RWPE1 (cell line): ENCODE measurements at regions not wholly inside any gene's neighbourhood (a gene's known extent, or its start where the extent isn't known, plus 50 kb on each side); places are given as distances from the start of the nearest gene placed in this dataset.

Source experiments
- CTCF ChIA-PET: fragments of 350-600 bp; sonication (Branson Sonifier 250); formaldehyde crosslinking; extraction: SDS; loops from one replicate; lab custom pipeline; 2021; lab: Yijun Ruan, JAX
- POLR2A ChIA-PET: fragments of 400-600 bp; formaldehyde crosslinking; extraction: SDS; loops from one replicate; lab custom pipeline; 2020; ENCODE audit warnings: antibody characterized with exemption; ENCODE audit not compliant: low non-redundant PET; lab: Yijun Ruan, JAX
- DNase-seq: peaks from one replicate; pipeline ENCODE4 v3.0.0; 2012; ENCODE audit warnings: low spot score
- H3K27ac ChIP-seq: fragments of 450-650 bp; 2 replicates; pipeline ENCODE4 v1.5.1; 2017
- TF ChIP-seq, protein P1 (sequence below): fragments of 450-650 bp; conservative IDR thresholded peaks from 2 replicates; pipeline ENCODE4 v1.5.1; 2017; ENCODE audit warnings: low read depth, mild to moderate bottlenecking

DNA sequence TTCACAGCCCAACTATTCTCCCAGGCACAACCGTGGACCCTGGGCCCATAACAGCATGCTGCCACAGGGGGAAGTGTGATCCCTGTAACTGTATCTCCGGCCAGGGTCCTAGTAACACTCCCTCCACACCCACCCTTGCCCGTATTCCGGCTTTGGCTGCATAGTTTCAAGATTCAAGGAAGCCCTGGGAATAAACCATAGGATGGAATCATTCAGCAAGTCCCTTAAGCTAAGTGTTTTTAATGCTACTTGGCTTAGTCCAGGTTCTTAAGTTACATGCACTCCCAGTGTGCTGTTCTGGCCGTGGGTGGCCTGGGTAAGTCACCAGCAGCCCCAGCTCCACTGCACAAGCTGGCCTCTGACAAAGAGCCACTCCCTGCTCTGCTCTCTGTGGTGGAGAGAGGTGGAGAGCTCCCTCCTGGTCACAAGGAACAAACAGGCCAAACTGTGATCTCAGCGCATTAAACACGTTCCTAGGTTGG, 532.4 kb upstream of the SGCG start:
- ChIA-PET POLR2A (no interaction called here), CTCF (interaction anchor here (0.6 kb wide), 1 partner anchor 1465 kb away, joined by 4 read pairs; no protein-coding TSS in a partner anchor)
- H3K27ac ChIP-seq = no peak overlapping the region
- DNase-seq = no peak
- TF ChIP-seq, protein P1, sequence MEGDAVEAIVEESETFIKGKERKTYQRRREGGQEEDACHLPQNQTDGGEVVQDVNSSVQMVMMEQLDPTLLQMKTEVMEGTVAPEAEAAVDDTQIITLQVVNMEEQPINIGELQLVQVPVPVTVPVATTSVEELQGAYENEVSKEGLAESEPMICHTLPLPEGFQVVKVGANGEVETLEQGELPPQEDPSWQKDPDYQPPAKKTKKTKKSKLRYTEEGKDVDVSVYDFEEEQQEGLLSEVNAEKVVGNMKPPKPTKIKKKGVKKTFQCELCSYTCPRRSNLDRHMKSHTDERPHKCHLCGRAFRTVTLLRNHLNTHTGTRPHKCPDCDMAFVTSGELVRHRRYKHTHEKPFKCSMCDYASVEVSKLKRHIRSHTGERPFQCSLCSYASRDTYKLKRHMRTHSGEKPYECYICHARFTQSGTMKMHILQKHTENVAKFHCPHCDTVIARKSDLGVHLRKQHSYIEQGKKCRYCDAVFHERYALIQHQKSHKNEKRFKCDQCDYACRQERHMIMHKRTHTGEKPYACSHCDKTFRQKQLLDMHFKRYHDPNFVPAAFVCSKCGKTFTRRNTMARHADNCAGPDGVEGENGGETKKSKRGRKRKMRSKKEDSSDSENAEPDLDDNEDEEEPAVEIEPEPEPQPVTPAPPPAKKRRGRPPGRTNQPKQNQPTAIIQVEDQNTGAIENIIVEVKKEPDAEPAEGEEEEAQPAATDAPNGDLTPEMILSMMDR = no peak

DNA sequence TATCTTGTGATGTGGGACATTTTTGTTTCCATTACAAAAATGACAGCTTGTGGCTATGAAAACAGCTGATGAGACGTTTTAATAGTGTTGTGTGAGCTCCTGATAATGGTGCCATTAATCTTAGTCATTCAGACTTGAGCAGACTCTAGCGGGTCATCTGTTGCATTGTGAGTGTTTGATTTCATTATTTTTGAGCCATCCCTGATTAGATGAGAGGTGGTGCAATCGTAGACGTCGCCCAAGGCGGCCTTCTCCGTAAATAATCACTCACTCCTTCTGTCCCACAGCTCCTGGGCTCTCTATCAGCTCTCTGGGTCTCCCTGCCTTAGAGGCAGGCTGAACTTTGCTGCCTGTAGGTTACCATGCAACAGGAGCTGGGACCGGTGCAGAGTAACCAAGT, 528.0 kb upstream of the SGCG start:
- DNase-seq = no peak
- no peak overlapping the region for H3K27ac ChIP-seq
- TF ChIP-seq, protein P1 = no peak
- CTCF ChIA-PET = interaction anchor here (0.6 kb wide), 1 partner anchor 210 kb away, joined by 5 read pairs; no protein-coding TSS in a partner anchor
- POLR2A ChIA-PET = no interaction called here

DNA sequence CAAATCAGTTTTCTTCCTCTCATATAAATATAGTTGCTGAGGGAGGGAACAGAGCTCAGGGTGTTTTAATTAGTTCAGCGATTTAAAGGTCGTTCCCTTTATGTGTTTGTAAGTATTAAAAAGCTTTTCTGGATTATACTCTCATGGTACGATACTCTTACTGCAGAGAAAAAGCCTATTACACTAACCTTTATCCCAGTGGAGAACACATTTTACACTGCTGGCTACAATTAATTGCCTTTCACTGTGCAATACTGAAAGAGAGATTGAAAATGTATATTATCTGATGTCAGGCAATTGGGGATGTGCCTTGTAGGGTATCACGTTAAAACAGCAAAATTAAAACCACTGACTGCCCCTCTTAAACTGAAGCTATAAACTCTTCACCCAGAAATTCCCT, 526.9 kb upstream of the SGCG start:
- DNase-seq = no peak
- ChIA-PET CTCF (no interaction called here), POLR2A (no interaction called here)
- TF ChIP-seq, protein P1 = no peak
- H3K27ac ChIP-seq = no peak overlapping the region

DNA sequence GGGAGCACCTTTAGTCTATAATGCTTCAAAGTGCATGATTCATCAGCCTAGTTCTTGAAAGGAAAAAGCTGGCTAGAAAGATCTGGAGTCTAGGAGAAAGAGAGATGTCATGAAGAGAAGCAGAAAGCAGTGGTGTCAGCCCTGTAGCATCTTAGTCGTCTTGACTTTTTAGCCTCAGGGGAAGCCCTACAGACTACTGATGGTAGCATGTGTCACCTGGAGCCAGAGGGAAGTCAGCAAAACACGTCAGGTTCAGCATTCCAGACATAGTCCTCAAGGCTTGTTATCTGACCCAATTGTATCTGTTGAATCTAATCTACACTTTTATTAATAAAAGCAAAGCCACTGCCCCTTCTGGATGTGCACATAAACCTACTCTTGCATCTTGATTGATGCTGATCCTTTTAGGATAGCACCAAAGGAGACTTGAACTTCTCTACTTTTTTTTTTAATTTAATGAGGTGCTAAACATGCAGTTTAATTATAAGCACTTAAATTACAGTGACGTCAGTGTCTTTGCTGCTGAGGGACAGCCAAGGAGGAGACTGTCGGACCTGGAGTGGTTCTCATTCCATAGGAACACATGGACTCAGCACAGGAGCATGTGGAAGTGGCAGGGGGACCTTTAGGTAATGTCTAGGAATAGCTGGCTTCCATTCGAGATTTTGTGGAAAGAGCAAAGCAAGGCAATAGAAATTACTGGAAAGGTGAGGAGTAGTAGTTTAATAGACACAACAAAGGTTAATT, 525.5 kb upstream of the SGCG start:
- TF ChIP-seq, protein P1 = no peak
- DNase-seq = no peak
- no peak overlapping the region for H3K27ac ChIP-seq
- ChIA-PET CTCF (no interaction called here), POLR2A (no interaction called here)

DNA sequence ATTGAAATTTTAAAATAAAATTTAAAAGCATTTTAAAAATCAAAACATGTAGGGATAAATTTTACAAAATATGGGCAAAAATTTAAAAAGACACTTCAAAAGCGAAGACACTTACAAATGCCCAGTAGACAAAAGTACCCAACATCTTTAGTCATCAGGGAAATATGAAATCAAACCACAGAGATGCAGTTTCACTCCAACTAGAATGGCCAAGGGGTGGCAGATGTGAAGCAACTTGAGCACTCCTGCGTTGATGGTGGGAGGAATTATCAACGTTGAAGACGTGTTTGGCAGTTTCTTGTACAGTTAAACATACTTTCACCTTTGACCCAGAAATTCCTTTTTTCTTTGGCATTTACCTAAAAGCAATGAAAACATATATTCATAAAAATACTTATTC, 518.0 kb upstream of the SGCG start:
- no peak for DNase-seq
- CTCF ChIA-PET = no interaction called here
- TF ChIP-seq, protein P1 = no peak
- POLR2A ChIA-PET = no interaction called here
- H3K27ac ChIP-seq = no peak overlapping the region

DNA sequence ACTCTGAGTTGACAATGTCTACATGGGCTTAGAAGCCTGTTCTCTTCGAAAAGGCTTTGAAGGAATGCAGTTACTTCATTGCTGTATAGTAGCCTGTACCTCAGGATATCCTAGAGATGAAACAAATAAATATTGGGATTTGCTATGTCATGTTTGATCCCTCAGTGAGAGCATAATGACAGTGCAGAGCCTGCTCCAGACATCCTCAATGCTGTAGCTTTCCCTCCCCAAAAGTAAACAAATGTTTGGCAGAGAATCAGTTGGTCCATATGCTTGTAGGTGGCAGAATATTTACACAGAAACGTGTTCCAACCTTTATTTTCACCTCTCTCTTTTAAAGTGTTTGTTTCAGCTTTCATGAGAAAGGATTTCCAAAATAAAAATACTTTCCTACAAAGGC, 515.3 kb upstream of the SGCG start:
- ChIA-PET POLR2A (no interaction called here), CTCF (no interaction called here)
- no peak for DNase-seq
- H3K27ac ChIP-seq = no peak overlapping the region
- TF ChIP-seq, protein P1 = no peak
